ENCODE measurements at regions not wholly inside any gene's neighbourhood (a gene's known extent, or its start where the extent isn't known, plus 50 kb on each side); places are given as distances from the start of the nearest gene placed in this dataset.

GRCh38 chr7:25952261-25953057 lies 199.5 kb upstream of the NFE2L3 start:
- Histone ChIP-seq H3K36me3 (replicated peaks; ENCODE audit: low read depth, low read length) (peaks cover 25% of the 10 kb centered on the region), H3K4me3 (ENCODE audit: low read length) (no peak overlapping the region), H3K4me1 (ENCODE audit: low read length) (peaks cover 27% of the 10 kb centered on the region), H3K79me2 (ENCODE audit: low read length) (peaks cover 24% of the 10 kb centered on the region), H3K27me3 (ENCODE audit: low read depth, low read length) (no peaks in the 10 kb centered on the region), H3K9ac (ENCODE audit: low read length) (no peak overlapping the region), H3K9me3 (ENCODE audit: insufficient read depth, low read length) (no peaks in the 10 kb centered on the region), H3K4me2 (ENCODE audit: low read length) (no peak overlapping the region), H2AFZ (ENCODE audit: low read depth, low read length) (no peak overlapping the region), H3K27ac (ENCODE audit: low read length) (no peak overlapping the region), H4K20me1 (ENCODE audit: insufficient read depth, low read length) (peaks cover 17% of the 10 kb centered on the region; the same call in 1 of the 2 replicates)
- TF ChIP-seq EZH2phosphoT487 (IDR thresholded peaks at IDR 0.05; ENCODE audit: low read depth) (no peak), CTCF (IDR thresholded peaks at IDR 0.05; ENCODE audit: low read depth, low read length) (no peak)

- TF ChIP-seq EZH2phosphoT487 (IDR thresholded peaks at IDR 0.05; ENCODE audit: low read depth) = no peak
- no peak for TF ChIP-seq CTCF (IDR thresholded peaks at IDR 0.05; ENCODE audit: low read depth, low read length)
- peaks cover 11% of the 10 kb centered on the region for H3K36me3 ChIP-seq (replicated peaks; ENCODE audit: low read depth, low read length)
- no peaks in the 10 kb centered on the region for H3K9me3 ChIP-seq (ENCODE audit: insufficient read depth, low read length)
- H3K27me3 ChIP-seq (ENCODE audit: low read depth, low read length) = no peaks in the 10 kb centered on the region
- peaks cover 19% of the 10 kb centered on the region for H3K79me2 ChIP-seq (ENCODE audit: low read length)
- H3K4me3 ChIP-seq (ENCODE audit: low read length) = no peak overlapping the region
- no peak overlapping the region for H3K4me2 ChIP-seq (ENCODE audit: low read length)
- peaks cover 7% of the 10 kb centered on the region; the same call in 1 of the 2 replicates for H4K20me1 ChIP-seq (ENCODE audit: insufficient read depth, low read length)
- H2AFZ ChIP-seq (ENCODE audit: low read depth, low read length) = no peak overlapping the region
- peaks cover 20% of the 10 kb centered on the region for H3K4me1 ChIP-seq (ENCODE audit: low read length)
- no peak overlapping the region for H3K9ac ChIP-seq (ENCODE audit: low read length)
- H3K27ac ChIP-seq (ENCODE audit: low read length) = no peak overlapping the region
Measured at GRCh38 chr7:25953859-25954258, 198.1 kb upstream of the NFE2L3 start.

GRCh38 chr7:25954395-25954794 lies 197.6 kb upstream of the NFE2L3 start:
- Histone ChIP-seq H3K27ac (ENCODE audit: low read length) (no peak overlapping the region), H3K9ac (ENCODE audit: low read length) (no peak overlapping the region), H3K27me3 (ENCODE audit: low read depth, low read length) (no peaks in the 10 kb centered on the region), H3K4me1 (ENCODE audit: low read length) (peaks cover 20% of the 10 kb centered on the region), H4K20me1 (ENCODE audit: insufficient read depth, low read length) (peaks cover 1% of the 10 kb centered on the region; the same call in 1 of the 2 replicates), H3K36me3 (replicated peaks; ENCODE audit: low read depth, low read length) (peaks cover 6% of the 10 kb centered on the region), H3K79me2 (ENCODE audit: low read length) (peaks cover 14% of the 10 kb centered on the region), H3K9me3 (ENCODE audit: insufficient read depth, low read length) (no peaks in the 10 kb centered on the region), H3K4me2 (ENCODE audit: low read length) (no peak overlapping the region), H3K4me3 (ENCODE audit: low read length) (no peak overlapping the region), H2AFZ (ENCODE audit: low read depth, low read length) (no peak overlapping the region)
- TF ChIP-seq EZH2phosphoT487 (IDR thresholded peaks at IDR 0.05; ENCODE audit: low read depth) (no peak), CTCF (IDR thresholded peaks at IDR 0.05; ENCODE audit: low read depth, low read length) (no peak)

GRCh38 chr7:25959168-25959734 lies 192.7 kb upstream of the NFE2L3 start:
- Histone ChIP-seq H4K20me1 (ENCODE audit: insufficient read depth, low read length) (no peaks in the 10 kb centered on the region), H3K4me2 (ENCODE audit: low read length) (peak overlapping the region; percentile 51), H3K4me1 (ENCODE audit: low read length) (peaks cover 21% of the 10 kb centered on the region), H3K36me3 (replicated peaks; ENCODE audit: low read depth, low read length) (no peaks in the 10 kb centered on the region), H3K79me2 (ENCODE audit: low read length) (no peaks in the 10 kb centered on the region), H3K9ac (ENCODE audit: low read length) (no peak overlapping the region), H3K27me3 (ENCODE audit: low read depth, low read length) (no peaks in the 10 kb centered on the region), H3K27ac (ENCODE audit: low read length) (no peak overlapping the region), H3K4me3 (ENCODE audit: low read length) (no peak overlapping the region), H2AFZ (ENCODE audit: low read depth, low read length) (peak overlapping the region; percentile 84), H3K9me3 (ENCODE audit: insufficient read depth, low read length) (no peaks in the 10 kb centered on the region; the same call in 1 of the 2 replicates)
- no peak for TF ChIP-seq EZH2phosphoT487 (IDR thresholded peaks at IDR 0.05; ENCODE audit: low read depth)
- no peak for TF ChIP-seq CTCF (IDR thresholded peaks at IDR 0.05; ENCODE audit: low read depth, low read length)

Measured in OCI-LY3 (cell line).